Fibroblast of skin of abdomen (primary cell): ENCODE measurements at regions not wholly inside any gene's neighbourhood (a gene's known extent, or its start where the extent isn't known, plus 50 kb on each side); places are given as distances from the start of the nearest gene placed in this dataset.

Source experiments
- DNase-seq: peaks from one replicate; pipeline ENCODE4 v3.0.0-alpha.2; 2013

GRCh38 chr11:128259816-128260215 lies 327.5 kb downstream of the ETS1 start:
- no peak for DNase-seq

GRCh38 chr11:128254941-128255340 lies 332.4 kb downstream of the ETS1 start:
- DNase-seq: no peak

- peak; percentile 67 for DNase-seq
Observed at GRCh38 chr11:128251140-128251539, 336.2 kb downstream of the ETS1 start.

GRCh38 chr11:128250482-128250881 lies 336.9 kb downstream of the ETS1 start:
- DNase-seq: no peak

GRCh38 chr11:128246810-128247594 lies 340.4 kb downstream of the ETS1 start:
- peak; percentile 81 for DNase-seq

GRCh38 chr11:128246364-128246801 lies 341.0 kb downstream of the ETS1 start:
- DNase-seq: peak; percentile 92

- peak; percentile 21 for DNase-seq
Observed at GRCh38 chr11:128244871-128245270, 342.5 kb downstream of the ETS1 start.

GRCh38 chr11:128242451-128242850 lies 344.9 kb downstream of the ETS1 start:
- no peak for DNase-seq

- peak; percentile 41 for DNase-seq
Observed at GRCh38 chr11:128240546-128240945, 346.8 kb downstream of the ETS1 start.

GRCh38 chr11:128239306-128239705 lies 348.1 kb downstream of the ETS1 start:
- DNase-seq: no peak

- no peak for DNase-seq
Observed at GRCh38 chr11:128238521-128239265, 348.7 kb downstream of the ETS1 start.

GRCh38 chr11:128236506-128237498 lies 350.6 kb downstream of the ETS1 start:
- DNase-seq: no peak

- peak; percentile 23 for DNase-seq
Observed at GRCh38 chr11:128235958-128236357, 351.4 kb downstream of the ETS1 start.

GRCh38 chr11:128235426-128235825 lies 351.9 kb downstream of the ETS1 start:
- DNase-seq: no peak

- peak; percentile 33 for DNase-seq
Observed at GRCh38 chr11:128234143-128234542, 353.2 kb downstream of the ETS1 start.

- no peak for DNase-seq
Observed at GRCh38 chr11:128232588-128232987, 354.8 kb downstream of the ETS1 start.

- DNase-seq: no peak
Observed at GRCh38 chr11:128231845-128232410, 355.4 kb downstream of the ETS1 start.

- DNase-seq: no peak
Observed at GRCh38 chr11:128227466-128227865, 359.9 kb downstream of the ETS1 start.

- DNase-seq: no peak
Observed at GRCh38 chr11:128226106-128226716, 361.1 kb downstream of the ETS1 start.

GRCh38 chr11:128222245-128222884 lies 365.0 kb downstream of the ETS1 start:
- DNase-seq: peak; percentile 31

GRCh38 chr11:128219731-128220120 lies 367.6 kb downstream of the ETS1 start:
- no peak for DNase-seq
